Mesothelial cell of epicardium (in vitro differentiated cells): ENCODE measurements at regions not wholly inside any gene's neighbourhood (a gene's known extent, or its start where the extent isn't known, plus 50 kb on each side); places are given as distances from the start of the nearest gene placed in this dataset.

Experiments used
- DNase-seq, 2 experiments: peaks; one replicate each; pipeline ENCODE4 v3.0.0; 2021; ENCODE audit warnings: low spot score in 2 of 2; ENCODE audit not compliant: unreplicated experiment in 2 of 2
- H3K27ac Mint-ChIP-seq: 2 replicates; pipeline ENCODE4 v1.8.0; 2021; ENCODE audit warnings: mixed read lengths
- H3K27me3 Mint-ChIP-seq: 2 replicates; pipeline ENCODE4 v1.8.0; 2021; ENCODE audit warnings: low read depth, mixed read lengths
- H3K36me3 Mint-ChIP-seq: 2 replicates; pipeline ENCODE4 v1.8.0; 2021; ENCODE audit warnings: mixed read lengths
- H3K4me1 Mint-ChIP-seq: 2 replicates; pipeline ENCODE4 v1.8.0; 2021; ENCODE audit warnings: mixed read lengths
- H3K4me3 Mint-ChIP-seq: 2 replicates; pipeline ENCODE4 v1.8.0; 2021; ENCODE audit warnings: mild to moderate bottlenecking, moderate library complexity, mixed read lengths
- H3K9me3 Mint-ChIP-seq: 2 replicates; pipeline ENCODE4 v1.8.0; 2021; ENCODE audit warnings: mixed read lengths
- CTCF ChIP-seq: fragments of 200-600 bp; sonication (generic); IDR thresholded peaks from one replicate; pipeline ENCODE4 v1.5.0; 2021; ENCODE audit warnings: antibody characterized with exemption; ENCODE audit not compliant: unreplicated experiment

- Mint-ChIP-seq H3K27me3 (no peaks in the 10 kb centered on the region), H3K4me3 (no peak overlapping the region), H3K27ac (no peak overlapping the region), H3K4me1 (no peaks in the 10 kb centered on the region), H3K9me3 (peaks cover 2% of the 10 kb centered on the region), H3K36me3 (no peaks in the 10 kb centered on the region)
- TF ChIP-seq CTCF = no peak
- DNase-seq = no peak
Observed at GRCh38 chr2:123737371-123737770, 287.7 kb upstream of the CNTNAP5 start.

- Mint-ChIP-seq H3K27me3 (no peaks in the 10 kb centered on the region), H3K4me1 (no peaks in the 10 kb centered on the region), H3K4me3 (no peak overlapping the region)
Observed at GRCh38 chr2:123738643-123739042, 286.4 kb upstream of the CNTNAP5 start.

GRCh38 chr2:123746006-123746405 is 279.1 kb upstream of the CNTNAP5 start:
- H3K36me3 Mint-ChIP-seq = no peaks in the 10 kb centered on the region
- no peak overlapping the region for H3K27ac Mint-ChIP-seq
- no peak for DNase-seq
- H3K4me3 Mint-ChIP-seq = no peak overlapping the region
- no peaks in the 10 kb centered on the region for H3K27me3 Mint-ChIP-seq
- no peak for TF ChIP-seq CTCF
- H3K4me1 Mint-ChIP-seq = no peaks in the 10 kb centered on the region
- H3K9me3 Mint-ChIP-seq = no peaks in the 10 kb centered on the region

More at GRCh38 chr2:123738643-123739042, 286.4 kb upstream of the CNTNAP5 start:
- Mint-ChIP-seq H3K36me3 (no peaks in the 10 kb centered on the region), H3K9me3 (peaks cover 2% of the 10 kb centered on the region), H3K27ac (no peak overlapping the region)
- no peak for TF ChIP-seq CTCF
- no peak for DNase-seq

GRCh38 chr2:123747326-123747725 is 277.8 kb upstream of the CNTNAP5 start:
- H3K4me1 Mint-ChIP-seq = no peaks in the 10 kb centered on the region
- H3K27ac Mint-ChIP-seq = no peak overlapping the region
- no peaks in the 10 kb centered on the region for H3K27me3 Mint-ChIP-seq
- no peaks in the 10 kb centered on the region for H3K36me3 Mint-ChIP-seq
- H3K9me3 Mint-ChIP-seq = no peaks in the 10 kb centered on the region
- DNase-seq = no peak
- H3K4me3 Mint-ChIP-seq = no peak overlapping the region
- TF ChIP-seq CTCF = no peak

- no peaks in the 10 kb centered on the region for H3K4me1 Mint-ChIP-seq
- no peak overlapping the region for H3K4me3 Mint-ChIP-seq
- H3K9me3 Mint-ChIP-seq = peaks cover 34% of the 10 kb centered on the region
- no peak overlapping the region for H3K27ac Mint-ChIP-seq
- no peak for TF ChIP-seq CTCF
- no peaks in the 10 kb centered on the region for H3K27me3 Mint-ChIP-seq
- DNase-seq = no peak
- no peaks in the 10 kb centered on the region for H3K36me3 Mint-ChIP-seq
Observed at GRCh38 chr2:123762221-123762620, 262.9 kb upstream of the CNTNAP5 start.

- Mint-ChIP-seq H3K27me3 (no peaks in the 10 kb centered on the region), H3K9me3 (peaks cover 16% of the 10 kb centered on the region), H3K36me3 (no peaks in the 10 kb centered on the region), H3K4me1 (no peaks in the 10 kb centered on the region), H3K4me3 (no peak overlapping the region), H3K27ac (no peak overlapping the region)
- TF ChIP-seq CTCF = no peak
- no peak for DNase-seq
Observed at GRCh38 chr2:123768233-123768632, 256.9 kb upstream of the CNTNAP5 start.
